AG10803 (cell line): ENCODE measurements at regions not wholly inside any gene's neighbourhood (a gene's known extent, or its start where the extent isn't known, plus 50 kb on each side); places are given as distances from the start of the nearest gene placed in this dataset.

Experiments used
- DNase-seq: peaks from one replicate; pipeline ENCODE4 v3.0.0; 2010; ENCODE audit warnings: low read depth
- H3K4me3 ChIP-seq: 2 replicates; pipeline ENCODE4 v1.5.1; 2011; ENCODE audit warnings: mild to moderate bottlenecking, low read length, control low read depth
- TF ChIP-seq, protein P1 (sequence below): conservative IDR thresholded peaks from 2 replicates; pipeline ENCODE4 v1.5.1; 2011; ENCODE audit warnings: mild to moderate bottlenecking, low read length, control low read depth, inconsistent platforms

DNA sequence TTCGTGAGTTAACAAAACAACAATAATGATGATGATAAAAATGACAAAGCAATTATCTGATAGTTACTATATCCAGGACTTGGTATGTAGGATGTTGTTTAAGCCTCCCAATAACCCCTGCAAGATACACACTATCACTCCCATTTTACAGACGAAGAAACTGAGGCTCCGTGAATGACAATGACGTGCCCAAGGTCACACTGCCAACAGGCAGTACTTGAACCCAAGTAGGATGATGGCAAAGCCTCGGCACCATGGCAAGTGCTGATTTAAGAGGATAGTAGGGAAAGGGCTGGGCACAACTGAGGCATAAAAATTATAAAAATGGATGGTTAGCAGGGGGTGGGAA lies 226.8 kb upstream of the LHX5 start:
- TF ChIP-seq, protein P1, sequence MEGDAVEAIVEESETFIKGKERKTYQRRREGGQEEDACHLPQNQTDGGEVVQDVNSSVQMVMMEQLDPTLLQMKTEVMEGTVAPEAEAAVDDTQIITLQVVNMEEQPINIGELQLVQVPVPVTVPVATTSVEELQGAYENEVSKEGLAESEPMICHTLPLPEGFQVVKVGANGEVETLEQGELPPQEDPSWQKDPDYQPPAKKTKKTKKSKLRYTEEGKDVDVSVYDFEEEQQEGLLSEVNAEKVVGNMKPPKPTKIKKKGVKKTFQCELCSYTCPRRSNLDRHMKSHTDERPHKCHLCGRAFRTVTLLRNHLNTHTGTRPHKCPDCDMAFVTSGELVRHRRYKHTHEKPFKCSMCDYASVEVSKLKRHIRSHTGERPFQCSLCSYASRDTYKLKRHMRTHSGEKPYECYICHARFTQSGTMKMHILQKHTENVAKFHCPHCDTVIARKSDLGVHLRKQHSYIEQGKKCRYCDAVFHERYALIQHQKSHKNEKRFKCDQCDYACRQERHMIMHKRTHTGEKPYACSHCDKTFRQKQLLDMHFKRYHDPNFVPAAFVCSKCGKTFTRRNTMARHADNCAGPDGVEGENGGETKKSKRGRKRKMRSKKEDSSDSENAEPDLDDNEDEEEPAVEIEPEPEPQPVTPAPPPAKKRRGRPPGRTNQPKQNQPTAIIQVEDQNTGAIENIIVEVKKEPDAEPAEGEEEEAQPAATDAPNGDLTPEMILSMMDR, result no peak
- no peak for DNase-seq
- no peak overlapping the region for H3K4me3 ChIP-seq

DNA sequence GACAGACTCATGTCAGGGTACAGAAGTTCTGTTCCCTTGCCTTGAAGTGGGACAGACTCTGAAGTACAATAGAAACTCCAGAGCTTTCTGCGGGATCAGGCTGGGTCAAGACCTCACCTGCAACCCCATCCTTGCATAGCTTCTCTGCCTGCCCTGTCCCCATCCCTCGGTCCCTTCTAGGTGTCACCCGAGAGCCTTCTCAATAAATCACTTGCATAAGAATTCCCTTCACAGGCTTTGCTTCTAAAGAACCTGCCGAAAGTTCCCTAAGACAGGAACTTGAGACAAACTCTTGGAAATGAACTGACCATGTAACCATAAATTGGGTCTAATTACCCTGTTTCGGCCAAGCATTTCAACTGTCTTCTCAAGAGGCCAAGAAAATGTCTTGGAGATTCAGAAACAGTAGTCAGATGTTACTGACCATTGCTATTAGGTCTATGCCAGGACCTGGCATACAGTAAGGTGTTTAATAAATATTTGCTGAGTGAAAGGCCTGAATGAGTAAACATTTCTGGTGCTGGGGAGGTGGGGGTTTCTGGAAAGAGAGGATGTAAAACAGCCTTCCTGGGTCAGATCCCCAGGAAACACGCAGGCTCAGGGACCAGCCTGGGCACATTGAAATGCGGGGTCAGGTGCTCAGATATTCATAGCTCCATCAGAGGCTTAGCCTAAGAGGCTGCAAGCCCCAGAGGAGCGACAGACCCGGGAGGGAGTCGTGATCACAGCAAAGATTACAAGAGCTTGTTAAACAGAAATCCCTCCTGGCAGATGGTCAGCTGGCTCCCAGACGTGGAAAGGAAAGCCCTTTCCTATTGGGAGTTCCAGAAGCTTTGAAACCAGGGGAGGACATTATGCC lies 226.2 kb upstream of the LHX5 start:
- DNase-seq, result no peak
- no peak overlapping the region for H3K4me3 ChIP-seq
- TF ChIP-seq, protein P1, result no peak

DNA sequence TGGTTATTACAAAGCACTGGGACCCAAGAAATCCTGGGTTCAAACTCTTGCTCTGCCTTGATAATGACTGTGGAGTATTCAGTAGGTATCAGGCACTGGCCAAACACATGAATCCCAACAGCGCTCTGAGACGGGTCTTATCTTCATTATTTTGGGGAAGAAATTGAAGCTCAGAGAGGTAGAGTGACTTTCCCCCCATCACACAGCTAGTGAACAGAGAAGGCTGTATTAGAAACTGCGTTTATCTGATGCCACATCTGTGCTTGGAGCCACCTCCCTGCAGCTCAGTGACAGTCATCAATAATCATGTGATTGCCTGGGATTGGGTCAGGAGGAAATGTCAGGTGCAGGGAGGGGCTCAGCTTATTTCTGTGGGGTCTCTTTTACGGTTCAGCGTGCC lies 225.4 kb upstream of the LHX5 start:
- DNase-seq, result no peak
- H3K4me3 ChIP-seq, result no peak overlapping the region
- TF ChIP-seq, protein P1, result no peak

DNA sequence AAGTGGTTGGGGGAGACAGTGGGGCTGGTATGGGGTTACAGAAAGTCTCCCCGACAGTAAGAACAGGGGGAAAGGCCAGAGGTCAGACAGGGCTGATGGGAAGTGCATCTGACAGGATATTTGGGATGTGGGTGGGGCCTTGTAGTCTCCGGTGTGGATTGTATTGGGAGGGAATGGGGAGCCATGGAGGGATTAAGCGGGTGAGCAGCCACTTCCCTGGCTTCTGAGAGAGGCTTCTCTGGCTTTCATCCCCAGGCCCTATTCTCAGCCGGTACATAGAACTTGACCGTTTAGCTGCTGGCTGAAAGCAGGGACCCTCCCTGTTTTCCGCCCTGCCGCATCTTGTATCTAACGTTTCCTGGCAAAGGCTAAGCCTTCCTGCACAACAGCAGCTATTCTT lies 222.0 kb upstream of the LHX5 start:
- DNase-seq, result no peak
- TF ChIP-seq, protein P1, result no peak
- H3K4me3 ChIP-seq, result no peak overlapping the region

DNA sequence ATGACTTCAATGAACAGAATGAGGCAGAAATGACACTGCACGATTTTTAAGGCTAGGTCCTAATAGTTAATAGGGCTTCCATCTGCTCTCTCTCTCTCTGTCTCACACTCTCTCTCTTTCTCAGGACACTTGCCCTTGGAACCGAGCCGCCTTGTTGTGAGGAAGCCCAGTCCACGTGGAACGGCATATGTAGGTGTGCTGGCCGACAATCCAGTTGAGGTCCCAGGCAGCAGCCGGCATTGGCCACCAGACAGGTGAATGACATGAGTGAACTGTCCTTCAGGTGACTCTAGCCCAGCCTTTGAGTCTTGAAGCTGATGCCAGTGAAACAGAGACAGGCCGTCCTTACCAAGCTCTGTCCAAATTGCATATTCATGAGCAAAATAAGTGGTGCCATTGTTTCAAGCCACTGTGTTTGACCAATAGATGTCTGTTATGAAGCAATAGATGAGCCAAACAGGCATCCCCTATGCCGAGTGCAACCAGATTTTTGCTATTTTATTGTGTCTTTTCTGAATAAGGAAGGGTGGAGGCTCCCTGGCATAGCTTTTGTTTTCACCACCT lies 217.5 kb upstream of the LHX5 start:
- H3K4me3 ChIP-seq, result no peak overlapping the region
- DNase-seq, result no peak
- TF ChIP-seq, protein P1, result no peak

DNA sequence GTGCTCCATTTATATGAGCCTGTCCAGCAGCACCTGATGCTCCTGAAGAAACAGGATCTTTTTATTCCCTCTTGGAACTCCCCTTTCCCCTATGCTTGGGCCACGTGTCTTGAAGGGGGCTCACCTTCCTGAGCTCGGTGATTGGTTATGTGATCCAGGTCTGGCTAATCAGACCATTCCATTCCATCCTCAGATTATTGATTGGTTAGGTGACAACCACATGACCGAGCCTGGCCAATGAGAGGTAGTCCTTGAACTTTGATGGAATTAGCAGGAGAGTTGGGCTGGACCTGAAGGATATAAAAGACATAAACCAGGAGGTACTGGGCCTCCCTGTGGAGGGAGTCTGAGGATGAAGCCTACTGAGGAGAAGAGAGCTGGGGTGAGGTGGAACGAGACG lies 216.6 kb upstream of the LHX5 start:
- TF ChIP-seq, protein P1, result no peak
- no peak for DNase-seq
- H3K4me3 ChIP-seq, result no peak overlapping the region
